A549 (cell line): ENCODE measurements at regions not wholly inside any gene's neighbourhood (a gene's known extent, or its start where the extent isn't known, plus 50 kb on each side); places are given as distances from the start of the nearest gene placed in this dataset.

ENCODE experiments used
- ATAC-seq, 2 experiments: fragments of 200-7000 bp in 1 of 2; fragments of >200 bp in 1 of 2; cut with Nextera tagmentation in 1 of 2; cut with Tn5 transposase in 1 of 2; 3 replicates each; pipeline versions ENCODE4 v1.8.0 to v1.9.1; 2018 to 2020; ENCODE audit warnings: mild to moderate bottlenecking in 1 of 2, moderate library complexity in 1 of 2
- CTCF ChIA-PET: fragments of 300-600 bp; sonication (Branson Sonifier 250); formaldehyde crosslinking; extraction: SDS; loops from one replicate; lab custom pipeline; 2021; ENCODE audit warnings: antibody characterized with exemption, inconsistent platforms; lab: Yijun Ruan, JAX
- POLR2A ChIA-PET: fragments of 350-600 bp; formaldehyde crosslinking; extraction: SDS; loops from one replicate; lab custom pipeline; 2021; ENCODE audit warnings: antibody characterized with exemption, inconsistent platforms; lab: Yijun Ruan, JAX
- DNase-seq, 2 experiments: peaks; one replicate each; pipeline versions ENCODE4 v3.0.0 to v3.0.0-alpha.2; 2011 to 2016; ENCODE audit warnings: low read depth in 1 of 2, low spot score in 1 of 2
- FAIRE-seq: peaks from 2 replicates; lab custom pipeline; 2011; peaks lifted over from hg19 to GRCh38; lab: Jason Lieb, UNC
- H3K27ac ChIP-seq, 2 experiments: fragments of >200 bp; sonication (Bioruptor Twin); formaldehyde crosslinking; 3 replicates each; pipeline ENCODE4 v1.5.1; 2016 to 2017
- H3K4me1 ChIP-seq: fragments of >200 bp; sonication (Bioruptor Twin); formaldehyde crosslinking; 3 replicates; pipeline ENCODE4 v1.6.1; 2016
- H3K4me2 ChIP-seq: fragments of >200 bp; sonication (Bioruptor Twin); formaldehyde crosslinking; 3 replicates; pipeline ENCODE4 v1.6.1; 2016
- H3K4me3 ChIP-seq: fragments of >200 bp; sonication (Bioruptor Twin); formaldehyde crosslinking; 3 replicates; pipeline ENCODE4 v1.5.1; 2016
- H3K9me3 ChIP-seq: fragments of >200 bp; sonication (Bioruptor Twin); formaldehyde crosslinking; 3 replicates; pipeline ENCODE4 v1.6.1; 2016
- BHLHE40 ChIP-seq: IDR thresholded peaks from 2 replicates; pipeline ENCODE4 v1.6.1; 2012; ENCODE audit warnings: low read depth, low read length, inconsistent platforms
- CBX2 ChIP-seq: fragments of 200-600 bp; sonication (generic); IDR thresholded peaks from 2 replicates; pipeline ENCODE4 v1.6.1; 2016; ENCODE audit warnings: low read depth, mild to moderate bottlenecking, borderline replicate concordance
- CEBPB ChIP-seq, 2 experiments: fragments of >200 bp in 1 of 2; sonication (Bioruptor Twin) in 1 of 2; formaldehyde crosslinking in 1 of 2; IDR thresholded peaks; 2 replicates each; pipeline ENCODE4 v1.6.1; 2012 to 2016
- CHD2 ChIP-seq: fragments of 150-350 bp; IDR thresholded peaks from 2 replicates; pipeline ENCODE4 v1.6.1; 2014; ENCODE audit warnings: low read length; ENCODE audit not compliant: partially characterized antibody
- CHD4 ChIP-seq: fragments of 200-600 bp; sonication (generic); IDR thresholded peaks from 2 replicates; pipeline ENCODE4 v1.6.1; 2016; ENCODE audit warnings: antibody characterized with exemption, mild to moderate bottlenecking, borderline replicate concordance
- CTCF ChIP-seq: fragments of >200 bp; sonication (Bioruptor Twin); formaldehyde crosslinking; IDR thresholded peaks from 3 replicates; pipeline ENCODE4 v1.5.1; 2016
- ELK1 ChIP-seq: fragments of 150-350 bp; IDR thresholded peaks from 2 replicates; pipeline ENCODE4 v1.6.1; 2014; ENCODE audit warnings: low read depth, mild to moderate bottlenecking, low read length
- FOSL2 ChIP-seq, 2 experiments: fragments of 450-650 bp in 1 of 2; fragments of >200 bp in 1 of 2; sonication (Bioruptor Twin) in 1 of 2; formaldehyde crosslinking; IDR thresholded peaks; 2 replicates each; pipeline versions ENCODE4 v1.5.0 to v1.6.1; 2016 to 2020; ENCODE audit warnings: mild to moderate bottlenecking in 1 of 2, moderate library complexity in 1 of 2
- FOXS1 ChIP-seq: fragments of 250-450 bp; sonication (Bioruptor Pico); IDR thresholded peaks from 2 replicates; pipeline ENCODE4 v1.5.0; 2020; ENCODE audit warnings: mild to moderate bottlenecking, moderate library complexity
- HOXB13 ChIP-seq: fragments of 250-450 bp; sonication (Bioruptor Pico); IDR thresholded peaks from 2 replicates; pipeline ENCODE4 v1.5.0; 2020; ENCODE audit warnings: low read depth, mild to moderate bottlenecking, moderate library complexity
- KDM5A ChIP-seq: fragments of 200-600 bp; sonication (generic); IDR thresholded peaks from 2 replicates; pipeline ENCODE4 v1.6.1; 2016; ENCODE audit warnings: antibody characterized with exemption, mild to moderate bottlenecking
- MAFK ChIP-seq: fragments of 450-650 bp; IDR thresholded peaks from 2 replicates; pipeline ENCODE4 v1.6.1; 2014; ENCODE audit not compliant: partially characterized antibody
- MAZ ChIP-seq: fragments of 150-350 bp; IDR thresholded peaks from 2 replicates; pipeline ENCODE4 v1.6.1; 2014; ENCODE audit warnings: antibody characterized with exemption, low read depth, low read length, borderline replicate concordance
- MYC ChIP-seq: IDR thresholded peaks from 2 replicates; pipeline ENCODE4 v1.6.1; 2012; ENCODE audit warnings: mild to moderate bottlenecking, inconsistent platforms, low read length, improper control_type of control experiment, borderline replicate concordance
- PBX3 ChIP-seq: IDR thresholded peaks from 2 replicates; pipeline ENCODE4 v1.6.1; 2012
- POLR2A ChIP-seq: IDR thresholded peaks from 2 replicates; pipeline ENCODE4 v1.6.1; 2012; ENCODE audit warnings: mild to moderate bottlenecking, low read length
- POLR2AphosphoS2 ChIP-seq: conservative IDR thresholded peaks from 2 replicates; pipeline ENCODE4 v1.6.1; 2012; ENCODE audit warnings: low read length, improper control_type of control experiment, inconsistent platforms
- RARB ChIP-seq: fragments of 250-450 bp; sonication (Bioruptor Pico); IDR thresholded peaks from 2 replicates; pipeline ENCODE4 v1.8.0; 2021; ENCODE audit warnings: mild to moderate bottlenecking, moderate library complexity
- RCOR1 ChIP-seq: fragments of 150-350 bp; IDR thresholded peaks from 2 replicates; pipeline ENCODE4 v1.6.1; 2014; ENCODE audit warnings: antibody characterized with exemption, low read length, low read depth
- TFCP2L1 ChIP-seq: fragments of 250-450 bp; sonication (Bioruptor Pico); IDR thresholded peaks from 2 replicates; pipeline ENCODE4 v1.5.0; 2021; ENCODE audit warnings: mild to moderate bottlenecking
- ZC3H11A ChIP-seq: fragments of 450-650 bp; IDR thresholded peaks from 2 replicates; pipeline ENCODE4 v1.6.1; 2014; ENCODE audit warnings: antibody characterized with exemption, mild to moderate bottlenecking
- ZNF302 ChIP-seq: fragments of 250-450 bp; sonication (Bioruptor Pico); IDR thresholded peaks from 2 replicates; pipeline ENCODE4 v1.9.0; 2021; ENCODE audit warnings: inconsistent platforms, mild to moderate bottlenecking, moderate library complexity
- WGBS: methylation state at CpG from one replicate; pipeline ENCODE4 v1.1.6; 2017; ENCODE audit errors: missing lambda C conversion rate; 5-methylcytosine and 5-hydroxymethylcytosine counted together

- TF ChIP-seq HOXB13 (CRISPR knock-in tag) (no peak), CBX2 (no peak), PBX3 (no peak)
Measured at GRCh38 chr21:16395285-16395684, 665.5 kb downstream of the USP25 start (continued).

GRCh38 chr21:16402752-16403151, 673.0 kb downstream of the USP25 start:
- no peaks in the 10 kb centered on the region for H3K4me1 ChIP-seq
- no peak overlapping the region for H3K4me3 ChIP-seq
- TF ChIP-seq POLR2AphosphoS2 (no peak), CHD4 (no peak), KDM5A (no peak), POLR2A (no peak), HOXB13 (CRISPR knock-in tag) (no peak), CHD2 (no peak), ZNF302 (CRISPR knock-in tag) (no peak), ELK1 (no peak), ZC3H11A (no peak), FOXS1 (CRISPR knock-in tag) (no peak), CEBPB (IDR thresholded peaks at IDR 0.05) (no peak), CTCF (no peak), MYC (no peak), FOSL2 (IDR thresholded peaks at IDR 0.05) (no peak), FOSL2 (CRISPR knock-in tag; IDR thresholded peaks at IDR 0.05) (no peak), TFCP2L1 (CRISPR knock-in tag) (no peak), RARB (no peak), RCOR1 (no peak)
- H3K4me2 ChIP-seq: no peak overlapping the region
- DNase-seq (no peak), ATAC-seq (no peak), FAIRE-seq (no peak)
- ChIA-PET CTCF (no interaction called here), POLR2A (no interaction called here)
- H3K9me3 ChIP-seq: no peaks in the 10 kb centered on the region
- H3K27ac ChIP-seq: no peak overlapping the region

DNA sequence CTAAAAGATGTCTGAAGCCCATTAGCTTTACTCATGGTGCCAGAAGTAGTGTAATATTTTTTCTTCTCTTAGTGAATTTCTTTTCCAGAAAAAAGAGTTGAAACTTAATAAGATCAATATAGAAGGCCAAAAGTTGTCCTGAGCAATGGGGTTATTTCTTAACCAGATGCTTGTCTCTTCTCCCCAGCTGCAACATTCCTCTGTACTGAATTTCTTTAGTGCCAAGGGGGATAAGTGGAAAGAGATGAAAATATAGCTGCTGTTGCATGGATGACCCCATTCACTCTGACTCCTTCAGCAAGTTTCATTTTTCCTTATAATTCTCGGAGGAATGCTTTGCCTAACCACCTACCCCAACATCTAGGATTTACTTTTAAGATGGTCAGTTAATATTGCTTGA, 675.0 kb downstream of the USP25 start:
- no peaks in the 10 kb centered on the region for H3K4me1 ChIP-seq
- no peak overlapping the region for H3K4me2 ChIP-seq
- no peaks in the 10 kb centered on the region for H3K9me3 ChIP-seq
- H3K4me3 ChIP-seq: no peak overlapping the region
- no peak for DNase-seq
- TF ChIP-seq CEBPB (IDR thresholded peaks at IDR 0.05): no peak
- no peak for TF ChIP-seq ZC3H11A
- no peak for TF ChIP-seq BHLHE40
- no peak for TF ChIP-seq MAZ
- TF ChIP-seq MAFK: no peak
- 94% methylated on average over 1 of the region's 1 CpG for WGBS
- POLR2A ChIA-PET: no interaction called here
- ATAC-seq: no peak
- CTCF ChIA-PET: no interaction called here
- FAIRE-seq: no peak
- H3K27ac ChIP-seq: no peak overlapping the region
